HG03103 (cell line): ENCODE measurements at regions not wholly inside any gene's neighbourhood (a gene's known extent, or its start where the extent isn't known, plus 50 kb on each side); places are given as distances from the start of the nearest gene placed in this dataset.

Source experiments
- ATAC-seq: cut with Tn5 transposase; IDR thresholded peaks from one replicate; pipeline ENCODE4 v1.9.1; 2021; ENCODE audit warnings: low read depth; ENCODE audit not compliant: unreplicated experiment

DNA sequence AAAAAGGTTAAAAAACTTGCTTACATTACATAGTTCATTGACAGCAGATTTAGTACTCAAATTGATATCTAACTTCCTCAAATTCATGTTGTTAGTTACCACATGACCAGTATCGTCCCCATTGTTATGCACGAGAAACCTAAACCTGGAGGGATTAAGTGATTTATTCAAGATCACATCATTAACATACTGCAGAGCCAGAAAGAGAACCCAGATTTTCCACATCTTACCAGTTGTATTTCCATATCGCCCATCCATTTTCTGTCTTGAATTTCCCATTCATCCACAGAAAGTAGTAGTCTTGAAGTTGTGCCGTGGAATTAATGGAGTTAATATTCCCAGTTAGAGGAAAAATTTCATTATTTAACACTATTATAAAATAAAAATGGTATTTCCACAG lies 512.0 kb downstream of the METTL4 start:
- no peak for ATAC-seq

DNA sequence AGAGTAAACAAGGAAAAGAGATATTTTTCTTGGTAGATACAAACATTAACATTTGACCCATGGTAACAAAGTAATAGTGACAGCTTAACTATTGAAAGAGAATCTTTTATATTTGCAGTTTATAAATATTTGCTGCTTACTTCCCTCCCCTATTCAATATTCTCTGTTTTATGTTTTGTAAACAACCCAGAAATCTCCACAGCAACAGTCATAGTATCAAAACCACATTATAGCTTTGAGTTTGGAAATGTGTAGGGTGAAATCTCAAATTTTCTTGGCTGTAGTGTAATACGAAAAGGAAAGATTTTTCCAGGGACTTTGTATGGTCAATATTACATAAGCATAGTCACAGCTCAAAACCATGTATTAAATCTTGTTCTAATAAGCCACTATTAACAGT lies 511.2 kb downstream of the METTL4 start:
- no peak for ATAC-seq

DNA sequence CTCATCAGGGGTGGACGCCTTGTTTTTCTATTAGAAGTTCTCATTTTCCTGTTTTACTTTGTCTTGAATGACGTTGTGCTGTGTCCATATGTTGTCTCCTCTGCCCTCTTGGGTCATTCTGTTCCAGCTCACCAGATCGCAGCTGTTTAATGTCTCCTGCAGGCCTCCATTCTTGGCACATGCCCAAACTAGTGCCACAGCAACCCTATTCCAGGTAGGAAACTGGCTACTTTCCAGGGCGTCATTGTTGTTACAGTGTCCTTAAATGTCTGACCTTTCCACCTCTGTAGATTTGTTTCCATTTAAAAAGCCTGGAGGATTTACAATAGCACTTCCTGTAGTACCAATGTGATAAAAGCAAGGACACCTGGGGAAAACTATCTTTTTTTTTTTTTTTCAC lies 500.7 kb downstream of the METTL4 start:
- ATAC-seq: no peak

DNA sequence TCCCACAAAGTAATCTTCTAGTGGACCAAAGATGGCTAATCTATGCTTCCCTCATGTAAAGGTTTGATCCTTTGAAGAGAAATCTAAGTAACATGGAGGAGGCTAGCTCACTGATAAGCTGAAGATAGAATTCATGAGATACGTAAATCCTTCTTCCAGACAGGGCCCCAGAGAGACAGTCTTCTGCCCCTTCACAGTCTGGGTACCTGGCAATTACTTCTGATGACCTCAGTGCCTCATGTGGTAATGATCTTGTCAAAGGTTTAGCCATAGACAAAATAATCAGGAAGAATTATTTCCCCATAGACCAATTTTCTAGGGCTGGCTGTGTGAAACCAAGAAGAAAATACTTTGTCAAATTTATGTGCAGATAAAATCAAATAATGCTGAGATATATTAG lies 495.8 kb downstream of the METTL4 start:
- no peak for ATAC-seq

DNA sequence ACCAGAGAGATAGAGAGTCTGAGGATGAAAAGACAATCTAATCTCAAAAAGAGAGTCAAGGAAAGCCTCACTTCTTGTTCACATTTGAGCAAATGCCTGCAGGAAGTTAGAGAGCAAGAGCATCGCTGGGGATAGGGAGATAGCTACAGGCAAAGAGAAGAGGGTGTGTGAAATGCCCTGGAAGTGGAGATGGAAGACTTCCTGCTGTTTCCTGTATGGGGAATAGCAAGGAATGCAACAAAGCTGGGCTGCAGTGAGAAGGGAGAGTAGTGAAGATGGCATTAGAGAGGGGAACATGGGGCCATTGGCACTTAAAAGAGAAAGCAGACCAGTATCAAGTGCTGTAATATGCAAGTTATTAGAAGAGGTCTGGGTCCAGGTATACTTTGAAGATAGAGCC lies 488.6 kb downstream of the METTL4 start:
- ATAC-seq: no peak

DNA sequence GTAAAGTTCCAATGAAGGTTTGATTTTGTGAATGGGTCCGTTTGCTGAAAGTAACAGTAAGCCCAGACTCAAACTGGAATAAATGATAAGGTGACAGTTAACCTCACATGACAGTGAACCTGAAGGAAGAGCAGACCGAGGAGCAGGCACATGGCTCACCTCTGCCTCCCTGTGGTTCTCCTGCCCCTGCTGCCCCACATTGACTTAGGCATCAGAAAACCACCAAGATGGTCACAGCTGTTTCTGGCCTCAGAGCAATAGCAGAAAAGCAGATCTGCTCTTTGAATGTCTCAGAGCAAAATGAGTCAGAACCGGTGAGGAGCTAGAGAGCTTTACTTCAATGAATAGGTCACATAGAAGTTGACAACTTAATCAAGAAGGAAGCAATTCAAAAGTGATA lies 487.6 kb downstream of the METTL4 start:
- ATAC-seq: no peak

DNA sequence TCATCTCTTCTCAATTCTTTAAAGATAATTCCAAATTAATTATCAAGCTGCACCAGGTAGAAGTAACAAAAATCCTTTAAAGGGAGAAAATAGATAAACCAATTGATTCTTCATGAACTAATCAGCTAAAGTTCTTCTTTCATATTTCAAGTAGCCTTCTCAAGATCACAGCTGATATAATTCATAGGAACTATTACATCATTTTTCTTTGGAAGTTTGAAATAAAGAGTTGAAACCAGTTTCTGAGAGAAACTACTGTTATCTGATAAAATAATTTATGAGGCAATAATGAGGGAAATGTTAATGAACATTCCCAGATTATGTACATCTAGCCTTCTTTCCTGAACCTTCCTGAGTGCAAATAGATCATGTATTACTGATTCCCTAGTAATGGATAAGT lies 484.9 kb downstream of the METTL4 start:
- ATAC-seq: no peak

DNA sequence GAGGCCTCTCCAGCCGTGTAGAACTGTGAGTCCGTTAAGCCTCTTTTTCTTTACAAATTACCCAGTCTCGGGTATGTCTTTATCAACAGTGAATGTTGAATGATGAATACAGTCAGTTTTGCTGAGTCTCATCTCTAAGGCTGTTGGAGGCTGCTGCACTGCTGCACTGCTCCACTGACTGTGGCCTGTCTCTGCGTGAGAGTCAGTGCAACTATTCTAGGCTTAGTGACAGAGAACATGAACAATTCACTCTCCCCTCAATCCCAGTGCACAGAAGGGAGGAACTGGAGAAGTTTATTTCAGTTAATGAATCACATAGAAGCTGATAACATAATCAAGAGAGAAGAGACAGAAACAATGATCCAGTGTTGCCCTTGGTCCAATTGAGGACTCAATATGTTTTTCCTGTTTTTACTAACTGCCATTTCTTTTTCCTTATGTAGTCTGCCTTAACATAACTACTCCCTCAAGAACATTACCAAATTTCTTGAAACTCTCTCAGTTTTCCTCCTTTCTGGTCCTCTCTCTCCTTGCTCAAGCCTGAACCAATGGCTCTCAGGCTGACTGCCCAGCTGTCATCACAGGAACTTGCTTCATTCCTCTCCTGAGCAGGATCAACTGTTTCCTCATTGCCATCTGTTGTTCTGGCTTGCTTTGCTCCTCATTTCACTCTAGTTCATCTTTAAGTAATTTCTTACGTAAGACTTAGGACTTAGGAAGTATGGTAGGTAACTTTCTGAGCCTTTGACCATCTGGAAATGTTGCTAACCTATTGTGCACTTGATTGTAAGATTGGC lies 483.2 kb downstream of the METTL4 start:
- ATAC-seq: no peak

DNA sequence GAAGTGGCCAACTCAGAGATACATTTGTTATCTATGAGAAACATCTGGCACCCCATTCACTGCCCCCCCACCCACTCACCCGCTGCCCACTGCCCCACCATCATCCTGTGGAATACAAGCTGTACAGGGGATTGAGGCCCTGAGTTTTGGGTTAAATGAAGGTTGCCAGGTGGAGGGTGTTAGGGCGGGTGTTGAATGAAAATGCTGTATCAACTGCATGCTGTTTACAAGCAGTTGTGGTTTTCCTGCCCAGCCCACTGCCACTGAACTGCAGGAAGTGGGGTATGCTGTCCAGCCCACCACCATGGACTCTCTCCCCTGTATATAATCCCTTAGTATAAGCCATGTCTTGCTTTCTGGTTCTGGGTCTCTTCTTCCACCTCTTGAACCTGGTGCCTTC lies 481.9 kb downstream of the METTL4 start:
- ATAC-seq: no peak

DNA sequence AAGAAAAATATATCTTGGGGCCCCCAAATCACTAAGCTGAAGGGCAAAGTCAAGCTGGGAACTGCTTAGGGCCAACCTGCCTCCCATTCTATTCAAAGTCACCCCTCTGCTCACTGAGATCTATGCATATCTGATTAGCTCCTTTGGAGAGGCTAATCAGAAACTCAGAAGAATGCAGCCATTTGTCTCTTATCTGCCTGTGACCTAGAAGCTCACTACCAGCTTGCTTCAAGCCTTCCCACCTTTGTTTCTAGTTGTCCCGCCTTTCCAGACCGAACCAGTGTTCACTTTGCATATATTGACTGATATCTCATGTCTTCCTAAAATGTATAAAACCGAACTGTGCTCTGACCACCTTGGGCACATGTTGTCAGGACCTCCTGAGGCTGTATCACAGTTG lies 479.4 kb downstream of the METTL4 start:
- ATAC-seq: no peak

DNA sequence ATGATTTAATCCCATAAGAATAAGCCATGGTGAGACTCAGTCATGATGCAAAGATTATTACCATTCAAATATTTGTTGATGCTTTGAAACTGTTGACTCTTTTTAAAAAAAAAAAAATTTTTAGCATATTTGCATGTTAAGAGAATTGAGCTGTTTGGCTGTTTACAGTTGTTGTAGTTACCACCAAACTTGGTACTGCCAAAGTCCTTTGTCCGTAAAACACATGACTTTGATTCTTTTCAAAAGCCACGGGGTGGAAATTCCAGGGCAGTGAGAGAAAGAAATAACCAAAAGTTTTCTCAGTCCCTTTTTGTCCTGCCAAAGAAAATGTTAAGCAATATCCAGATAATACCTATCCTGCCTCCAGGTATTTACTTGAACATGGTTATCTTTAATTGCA lies 474.8 kb downstream of the METTL4 start:
- ATAC-seq: no peak

DNA sequence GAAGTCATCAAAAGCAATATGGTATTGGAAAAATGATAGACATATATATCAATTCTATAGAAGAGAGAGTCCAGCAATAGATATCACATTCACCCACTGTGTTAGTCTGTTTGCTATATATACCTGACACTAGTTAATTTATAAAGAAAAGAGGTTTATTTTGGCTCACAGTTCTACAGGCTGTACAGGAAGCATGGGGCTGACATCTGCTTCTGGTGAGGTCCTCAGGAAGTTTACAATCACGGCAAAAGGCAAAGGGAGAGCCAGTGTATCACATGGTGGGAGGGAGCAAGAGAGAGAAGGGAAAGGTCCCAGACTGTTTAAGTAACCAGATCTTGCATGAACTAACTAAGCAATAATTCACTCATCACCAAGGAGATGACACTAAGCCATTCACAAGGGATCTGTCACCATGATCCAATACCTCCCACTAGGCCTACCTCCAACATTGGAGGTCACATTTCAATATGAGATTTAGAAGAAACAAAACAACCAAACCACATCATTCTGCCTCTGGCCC lies 470.6 kb downstream of the METTL4 start:
- ATAC-seq: no peak

DNA sequence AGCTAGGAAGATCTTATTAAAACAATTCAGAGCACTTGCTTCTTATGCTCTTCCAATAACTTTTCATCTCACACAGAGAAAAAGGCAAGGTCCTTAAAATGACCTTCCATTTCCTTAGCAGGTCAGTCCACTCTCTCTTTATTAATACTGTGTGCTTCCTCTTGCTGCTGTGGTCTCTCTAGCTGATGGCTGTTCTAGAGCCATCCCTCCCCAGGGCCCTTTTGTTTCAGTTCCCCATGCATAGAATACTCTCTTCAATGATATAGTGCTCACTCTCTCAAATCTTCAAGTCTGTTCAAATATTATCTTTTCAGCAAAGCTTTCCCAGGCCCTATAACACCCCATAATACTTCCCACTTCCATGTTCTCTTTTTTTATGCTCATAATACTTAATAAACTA lies 469.3 kb downstream of the METTL4 start:
- ATAC-seq: peak; percentile 60

DNA sequence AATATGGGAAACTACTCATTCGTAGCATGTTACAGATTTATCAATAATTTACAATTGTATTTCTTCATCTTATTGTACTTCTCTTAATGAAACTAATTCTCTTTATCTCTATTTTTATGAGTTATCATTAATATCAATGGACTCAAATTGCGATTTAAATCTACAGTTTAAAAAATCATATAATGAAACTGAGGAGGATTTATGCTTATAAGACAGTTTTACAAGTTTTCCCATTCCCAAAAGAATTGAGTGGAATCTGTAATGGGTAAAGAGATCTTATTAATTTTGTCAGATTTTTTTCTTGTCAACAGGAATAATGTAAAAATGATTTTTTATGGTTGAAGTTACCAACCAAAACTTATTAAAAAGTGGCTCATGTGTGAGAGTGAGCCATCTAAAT lies 468.0 kb downstream of the METTL4 start:
- no peak for ATAC-seq

DNA sequence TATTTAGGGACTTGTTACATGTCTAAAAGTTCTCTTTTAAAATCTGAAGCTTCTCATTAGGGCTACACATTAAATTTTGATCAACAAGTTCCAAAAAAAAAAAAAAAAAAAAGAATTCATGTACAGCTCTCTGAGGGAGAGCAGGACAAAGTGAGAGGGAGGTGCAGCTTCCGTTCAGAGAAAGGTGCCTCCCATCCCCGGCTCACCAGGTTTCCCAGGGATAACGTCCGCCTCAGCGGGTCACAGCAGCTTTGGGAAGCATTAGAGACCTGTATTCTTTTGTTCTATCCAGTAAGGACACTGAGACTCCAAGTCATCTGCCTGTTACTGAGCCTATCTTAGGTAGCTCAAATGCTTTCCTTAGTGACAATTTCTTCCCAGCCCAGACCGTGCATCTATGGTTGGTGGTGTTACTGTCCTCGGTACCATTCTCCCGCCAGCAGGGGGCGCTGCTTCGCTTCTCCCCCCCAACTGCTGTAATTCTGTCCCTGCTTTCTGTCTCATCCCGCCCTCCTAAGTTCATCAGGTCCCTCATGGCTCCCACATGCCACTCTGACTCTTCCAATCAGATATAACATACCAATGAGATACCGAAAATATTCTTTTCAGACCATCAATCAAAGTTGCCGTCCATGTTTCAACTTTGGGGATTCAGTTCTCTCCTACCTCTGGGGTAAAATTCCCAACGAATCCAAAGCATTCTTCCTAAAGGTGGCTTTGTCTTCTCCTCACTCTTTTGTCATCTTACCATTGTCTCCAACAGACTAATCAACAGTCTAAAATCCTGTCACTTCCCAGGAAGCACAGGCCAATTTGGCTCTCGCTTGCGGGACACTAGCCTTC lies 466.5 kb downstream of the METTL4 start:
- ATAC-seq: peak; percentile 82

DNA sequence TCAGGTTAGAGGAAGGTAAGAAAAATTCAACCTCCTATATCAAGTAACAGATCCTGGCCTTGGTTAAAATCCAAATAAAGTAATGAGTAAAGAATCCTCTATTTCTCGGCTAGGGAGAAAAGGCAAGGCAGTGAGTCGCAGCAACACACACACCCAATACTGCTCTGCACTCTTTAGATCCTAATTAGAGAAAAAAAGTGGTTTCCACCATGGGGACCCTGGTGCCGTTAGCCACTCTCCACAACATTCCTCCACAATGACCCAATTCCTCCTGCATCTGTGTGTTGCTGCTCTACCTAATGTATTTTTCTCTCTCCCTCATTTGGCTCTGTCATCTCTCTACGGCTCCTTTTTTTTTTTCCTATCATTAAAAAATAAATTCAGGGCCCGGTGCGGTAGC lies 462.7 kb downstream of the METTL4 start:
- ATAC-seq: no peak

DNA sequence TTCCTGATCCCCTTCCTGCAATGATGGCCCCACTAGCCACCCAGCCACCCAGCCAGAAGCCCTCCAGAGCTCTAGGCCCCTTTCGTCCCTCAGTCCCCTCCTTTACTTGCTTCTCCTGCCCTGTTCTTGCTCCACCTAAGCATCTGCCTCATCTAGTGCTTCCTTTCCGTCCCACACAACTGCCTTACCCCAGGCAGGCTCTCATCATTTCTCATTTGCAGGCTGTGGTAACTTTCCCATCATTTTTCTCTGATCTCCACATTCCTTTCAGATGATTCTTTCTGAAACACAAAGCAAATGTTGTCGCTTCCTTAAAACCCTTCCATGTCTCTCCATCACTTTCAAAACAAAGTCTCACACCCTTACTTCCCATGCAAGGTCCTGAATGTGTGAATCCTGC lies 459.8 kb downstream of the METTL4 start:
- no peak for ATAC-seq

DNA sequence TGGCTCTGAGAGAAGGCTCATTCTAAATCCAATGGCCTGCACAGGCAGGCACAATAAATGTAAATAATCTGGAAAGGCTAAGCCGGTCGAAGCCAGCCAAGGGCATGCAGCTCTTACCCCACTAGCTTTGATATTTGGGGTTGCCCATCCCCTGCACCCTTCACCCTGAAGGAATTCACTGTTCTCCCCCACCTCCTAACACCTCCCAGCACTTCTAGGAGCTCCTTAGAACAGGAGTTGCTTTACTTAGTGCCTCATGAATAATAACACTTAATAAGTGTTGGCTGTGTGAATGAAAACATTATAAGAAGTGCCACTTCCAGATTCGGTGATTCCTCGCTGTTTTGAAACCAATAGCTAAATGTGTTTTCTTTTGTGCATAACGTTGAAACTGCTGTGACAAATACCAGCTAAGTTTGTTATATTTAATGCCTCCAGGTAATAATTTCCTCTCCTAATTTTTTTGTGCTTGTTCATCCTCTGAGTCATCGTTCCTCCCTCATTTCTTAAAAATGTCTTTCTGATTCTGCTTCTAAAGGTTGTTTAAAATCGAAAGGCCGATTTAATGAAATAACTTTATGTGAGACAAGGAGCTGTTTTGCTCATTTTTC lies 458.8 kb downstream of the METTL4 start:
- no peak for ATAC-seq

DNA sequence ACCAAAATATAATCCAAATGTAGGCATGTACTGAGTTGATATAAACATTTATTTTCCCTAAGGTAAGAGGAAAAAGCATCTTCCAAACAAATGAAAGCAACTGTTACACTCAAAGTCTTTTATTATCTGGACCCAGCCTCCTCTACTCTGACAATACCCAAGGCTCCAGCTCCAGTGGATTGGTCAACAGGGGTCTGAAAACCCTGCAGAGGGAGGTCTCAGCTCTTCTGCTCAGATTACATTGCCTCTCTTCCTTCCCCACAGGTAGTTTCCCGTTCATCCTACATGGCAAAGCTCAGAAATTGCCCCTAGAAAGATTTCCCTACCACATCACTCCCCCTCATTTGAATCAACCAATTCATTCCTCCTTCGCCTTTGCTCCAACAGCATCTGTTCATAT lies 457.0 kb downstream of the METTL4 start:
- ATAC-seq: no peak

DNA sequence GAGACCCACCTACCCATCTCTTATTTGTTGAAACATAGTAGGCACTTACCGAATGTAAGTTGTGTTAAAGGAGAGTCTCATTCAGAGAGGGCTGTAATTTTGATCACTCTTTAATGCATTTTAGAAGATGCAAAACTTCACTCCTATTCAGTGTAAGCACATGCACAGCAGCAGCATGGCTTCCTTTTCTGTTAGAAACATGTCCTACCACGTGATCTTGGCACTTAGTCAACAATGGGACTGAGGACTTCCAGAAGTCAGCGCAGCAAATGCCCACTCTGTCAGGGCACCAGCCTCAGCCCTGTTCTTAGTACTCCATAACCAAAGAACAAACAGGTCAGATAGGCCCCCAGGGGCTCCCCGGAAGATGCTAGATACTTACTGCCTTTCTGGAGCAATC lies 456.5 kb downstream of the METTL4 start:
- no peak for ATAC-seq

DNA sequence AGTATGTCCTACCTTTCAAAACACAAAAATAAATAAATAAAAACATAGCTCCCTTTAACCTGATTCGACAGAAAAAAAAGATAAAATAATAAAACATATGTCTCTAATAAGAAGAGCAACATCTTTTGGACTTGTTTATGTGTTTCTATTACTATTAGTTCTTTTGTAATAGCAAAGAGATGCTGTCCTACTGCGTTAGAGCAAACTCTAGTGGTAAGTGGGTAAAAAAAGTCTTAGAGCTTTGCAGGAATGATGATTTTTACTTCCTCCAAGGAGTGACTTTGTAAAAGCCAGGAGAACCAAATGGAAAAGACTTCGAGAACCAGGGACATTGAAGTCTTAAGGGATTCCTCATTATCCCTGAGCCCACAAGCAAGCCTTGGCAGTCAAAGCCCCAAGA lies 450.1 kb downstream of the METTL4 start:
- no peak for ATAC-seq
